ENCODE measurements at regions not wholly inside any gene's neighbourhood (a gene's known extent, or its start where the extent isn't known, plus 50 kb on each side); places are given as distances from the start of the nearest gene placed in this dataset.

DNA sequence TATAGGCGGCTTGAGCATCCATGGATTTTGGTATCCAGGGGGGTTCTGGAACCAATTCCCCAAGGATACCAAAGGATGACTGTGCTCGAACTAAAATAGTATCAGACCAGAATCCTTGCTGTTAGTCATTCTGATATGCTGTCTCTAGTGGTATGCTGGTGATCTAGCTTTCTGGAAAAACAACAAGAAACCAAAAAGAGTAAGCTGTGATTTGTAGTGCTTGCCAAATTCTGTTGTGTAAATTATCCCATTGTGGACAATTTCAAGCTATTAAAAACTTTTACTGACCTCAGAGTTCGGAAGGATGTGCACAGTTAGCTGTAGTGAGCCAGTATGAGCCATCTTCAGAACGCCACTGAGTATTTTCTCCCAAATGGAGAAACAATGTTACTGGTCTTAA is 99.0 kb upstream of the FBN2 start:
- ATAC-seq (ENCODE audit: insufficient read depth, low read depth) (no peak), DNase-seq (no peak)
- Histone ChIP-seq H3K27ac (ENCODE audit: low read length) (no peak overlapping the region), H3K9ac (ENCODE audit: low read depth, low read length) (no peak overlapping the region), H3K9me3 (ENCODE audit: insufficient read depth, low read length, severe bottlenecking) (no peaks in the 10 kb centered on the region), H3K4me3 (ENCODE audit: low read depth in 1 of 2, low read length in 2 of 2) (no peak overlapping the region), H3K36me3 (ENCODE audit: insufficient read depth, low read length) (no peaks in the 10 kb centered on the region), H3K4me2 (ENCODE audit: insufficient read depth, low read length) (no peak overlapping the region), H4K20me1 (ENCODE audit: insufficient read depth, low read length) (no peaks in the 10 kb centered on the region), H3K27me3 (ENCODE audit: insufficient read depth, low read length, poor library complexity) (no peaks in the 10 kb centered on the region), H3K79me2 (ENCODE audit: insufficient read depth, low read length) (no peaks in the 10 kb centered on the region), H3K4me1 (ENCODE audit: insufficient read depth, low read length) (no peaks in the 10 kb centered on the region), H2AFZ (ENCODE audit: low read depth, low read length) (no peak overlapping the region)
- TF ChIP-seq CTCF (IDR thresholded peaks at IDR 0.05; ENCODE audit: borderline replicate concordance, extremely low read depth, low read length, poor library complexity, severe bottlenecking): no peak
- TF ChIP-seq EZH2 (IDR thresholded peaks at IDR 0.05; ENCODE audit: borderline replicate concordance, low read depth, low read length, severe bottlenecking): no peak

DNA sequence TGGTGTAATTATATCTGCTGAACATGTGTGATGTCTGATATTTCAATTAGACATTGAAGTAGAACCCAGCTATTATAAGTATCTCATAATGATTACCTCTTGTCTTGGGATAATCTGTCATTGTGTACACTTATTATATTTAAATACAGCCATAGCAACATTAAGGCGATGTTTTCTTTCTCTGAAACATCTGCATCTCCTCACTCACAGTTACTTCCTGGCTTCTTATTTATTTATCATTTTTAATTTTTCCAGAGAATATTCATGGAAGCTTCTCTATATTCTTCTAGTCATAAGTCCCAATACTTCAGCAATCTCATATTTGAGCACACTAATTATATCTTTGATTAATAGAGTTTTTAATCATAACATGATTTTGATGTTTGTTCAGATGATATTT is 103.8 kb upstream of the FBN2 start:
- H4K20me1 ChIP-seq (ENCODE audit: insufficient read depth, low read length): no peaks in the 10 kb centered on the region
- H3K4me3 ChIP-seq (ENCODE audit: low read depth in 1 of 2, low read length in 2 of 2): no peak overlapping the region
- H3K27ac ChIP-seq (ENCODE audit: low read length): no peak overlapping the region
- TF ChIP-seq CTCF (IDR thresholded peaks at IDR 0.05; ENCODE audit: borderline replicate concordance, extremely low read depth, low read length, poor library complexity, severe bottlenecking) (no peak), EZH2 (IDR thresholded peaks at IDR 0.05; ENCODE audit: borderline replicate concordance, low read depth, low read length, severe bottlenecking) (no peak)
- DNase-seq: no peak
- H3K9me3 ChIP-seq (ENCODE audit: insufficient read depth, low read length, severe bottlenecking): no peaks in the 10 kb centered on the region
- no peaks in the 10 kb centered on the region for H3K4me1 ChIP-seq (ENCODE audit: insufficient read depth, low read length)
- H2AFZ ChIP-seq (ENCODE audit: low read depth, low read length): no peak overlapping the region
- H3K79me2 ChIP-seq (ENCODE audit: insufficient read depth, low read length): no peaks in the 10 kb centered on the region
- no peaks in the 10 kb centered on the region for H3K36me3 ChIP-seq (ENCODE audit: insufficient read depth, low read length)
- H3K27me3 ChIP-seq (ENCODE audit: insufficient read depth, low read length, poor library complexity): no peaks in the 10 kb centered on the region
- no peak overlapping the region for H3K4me2 ChIP-seq (ENCODE audit: insufficient read depth, low read length)
- ATAC-seq (ENCODE audit: insufficient read depth, low read depth): no peak
- H3K9ac ChIP-seq (ENCODE audit: low read depth, low read length): no peak overlapping the region

GRCh38 chr5:128644863-128645262 is 106.8 kb upstream of the FBN2 start:
- Histone ChIP-seq H3K27ac (ENCODE audit: low read length) (no peak overlapping the region), H3K79me2 (ENCODE audit: insufficient read depth, low read length) (no peaks in the 10 kb centered on the region), H3K9me3 (ENCODE audit: insufficient read depth, low read length, severe bottlenecking) (no peaks in the 10 kb centered on the region), H3K4me2 (ENCODE audit: insufficient read depth, low read length) (no peak overlapping the region), H3K36me3 (ENCODE audit: insufficient read depth, low read length) (no peaks in the 10 kb centered on the region), H4K20me1 (ENCODE audit: insufficient read depth, low read length) (no peaks in the 10 kb centered on the region), H3K4me3 (ENCODE audit: low read depth in 1 of 2, low read length in 2 of 2) (no peak overlapping the region), H2AFZ (ENCODE audit: low read depth, low read length) (no peak overlapping the region), H3K27me3 (ENCODE audit: insufficient read depth, low read length, poor library complexity) (no peaks in the 10 kb centered on the region), H3K9ac (ENCODE audit: low read depth, low read length) (no peak overlapping the region), H3K4me1 (ENCODE audit: insufficient read depth, low read length) (no peaks in the 10 kb centered on the region)
- no peak for DNase-seq
- ATAC-seq (ENCODE audit: insufficient read depth, low read depth): no peak
- TF ChIP-seq CTCF (IDR thresholded peaks at IDR 0.05; ENCODE audit: borderline replicate concordance, extremely low read depth, low read length, poor library complexity, severe bottlenecking): no peak
- no peak for TF ChIP-seq EZH2 (IDR thresholded peaks at IDR 0.05; ENCODE audit: borderline replicate concordance, low read depth, low read length, severe bottlenecking)

- no peaks in the 10 kb centered on the region for H3K9me3 ChIP-seq (ENCODE audit: insufficient read depth, low read length, severe bottlenecking)
- ATAC-seq (ENCODE audit: insufficient read depth, low read depth) (no peak), DNase-seq (no peak)
- no peak overlapping the region for H3K4me2 ChIP-seq (ENCODE audit: insufficient read depth, low read length)
- no peaks in the 10 kb centered on the region for H3K36me3 ChIP-seq (ENCODE audit: insufficient read depth, low read length)
- no peaks in the 10 kb centered on the region for H3K27me3 ChIP-seq (ENCODE audit: insufficient read depth, low read length, poor library complexity)
- H4K20me1 ChIP-seq (ENCODE audit: insufficient read depth, low read length): no peaks in the 10 kb centered on the region
- no peak overlapping the region for H3K9ac ChIP-seq (ENCODE audit: low read depth, low read length)
- TF ChIP-seq CTCF (IDR thresholded peaks at IDR 0.05; ENCODE audit: borderline replicate concordance, extremely low read depth, low read length, poor library complexity, severe bottlenecking): no peak
- TF ChIP-seq EZH2 (IDR thresholded peaks at IDR 0.05; ENCODE audit: borderline replicate concordance, low read depth, low read length, severe bottlenecking): no peak
- no peak overlapping the region for H2AFZ ChIP-seq (ENCODE audit: low read depth, low read length)
- no peak overlapping the region for H3K4me3 ChIP-seq (ENCODE audit: low read depth in 1 of 2, low read length in 2 of 2)
- no peaks in the 10 kb centered on the region for H3K4me1 ChIP-seq (ENCODE audit: insufficient read depth, low read length)
- no peak overlapping the region for H3K27ac ChIP-seq (ENCODE audit: low read length)
- H3K79me2 ChIP-seq (ENCODE audit: insufficient read depth, low read length): no peaks in the 10 kb centered on the region
Measured at GRCh38 chr5:128645581-128645980, 107.5 kb upstream of the FBN2 start.
